CD4-positive, alpha-beta T cell treated with Interleukin-17A for 1 hour (primary cell): ENCODE measurements at regions not wholly inside any gene's neighbourhood (a gene's known extent, or its start where the extent isn't known, plus 50 kb on each side); places are given as distances from the start of the nearest gene placed in this dataset.
"Not testable (repeated sequence)": the region's sequence is repeated elsewhere in the genome, so short reads cannot be mapped to it uniquely, and the experiment has no call there.

Source experiments
- DNase-seq: peaks from one replicate; pipeline ENCODE4 v3.0.0-alpha.2; 2020

DNA sequence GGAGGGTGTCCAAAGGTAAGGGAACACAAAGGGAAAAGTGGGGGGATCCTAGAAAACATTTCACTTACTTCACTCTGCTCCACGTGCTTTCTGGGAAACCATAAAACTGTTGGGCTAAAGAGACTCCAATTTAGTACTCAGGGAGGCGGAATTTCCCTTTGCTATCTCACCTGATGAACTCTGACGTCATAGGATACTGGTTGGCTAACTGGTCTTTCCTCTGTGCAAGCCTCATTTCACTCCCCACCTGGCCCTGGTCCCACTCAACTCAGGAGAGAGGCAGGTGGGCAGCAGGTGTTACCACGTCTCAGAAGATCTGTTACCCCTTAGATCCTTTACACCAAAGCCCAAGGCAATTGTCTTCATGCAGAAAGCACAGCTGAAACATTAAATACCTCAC lies 51.8 kb upstream of the PMAIP1 start:
- DNase-seq: no peak

DNA sequence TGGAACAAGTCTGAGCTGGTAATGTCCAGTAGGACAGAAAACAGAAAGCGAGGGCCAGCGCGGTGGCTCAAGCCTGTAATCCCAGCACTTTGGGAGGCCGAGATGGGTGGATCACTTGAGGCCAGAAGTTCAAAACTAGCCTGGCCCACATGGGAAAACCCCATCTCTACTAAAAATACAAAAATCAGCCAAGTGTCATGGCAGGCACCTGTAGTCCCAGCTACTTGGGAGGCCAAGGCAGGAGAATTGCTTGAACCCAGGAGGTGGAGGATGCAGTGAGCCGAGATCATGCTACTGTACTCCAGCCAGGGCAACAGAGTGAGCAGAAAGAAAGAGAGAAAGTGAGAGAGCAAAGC lies 52.3 kb upstream of the PMAIP1 start:
- not testable (repeated sequence) for DNase-seq

- DNase-seq: no peak
Measured at GRCh38 chr18:59846814-59847490, 52.8 kb upstream of the PMAIP1 start.

DNA sequence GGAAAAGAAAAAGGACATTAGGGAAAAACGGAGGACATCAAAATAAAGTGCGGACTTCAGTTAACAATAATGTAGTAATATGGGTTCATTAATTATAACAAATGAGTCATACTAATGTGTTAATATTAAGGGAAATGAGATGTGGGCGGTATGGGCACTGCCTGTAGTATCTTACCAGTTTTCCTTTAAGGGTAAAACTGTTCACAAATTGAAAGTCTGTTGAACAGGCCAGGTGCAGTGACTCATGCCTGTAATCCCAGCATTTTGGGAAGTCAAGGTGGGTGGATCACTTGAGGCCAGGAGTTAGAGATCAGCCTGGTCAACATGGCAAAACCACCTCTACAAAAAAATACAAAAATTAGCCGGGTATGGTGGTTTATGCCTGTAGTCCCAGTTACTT lies 56.8 kb upstream of the PMAIP1 start:
- no peak for DNase-seq

DNA sequence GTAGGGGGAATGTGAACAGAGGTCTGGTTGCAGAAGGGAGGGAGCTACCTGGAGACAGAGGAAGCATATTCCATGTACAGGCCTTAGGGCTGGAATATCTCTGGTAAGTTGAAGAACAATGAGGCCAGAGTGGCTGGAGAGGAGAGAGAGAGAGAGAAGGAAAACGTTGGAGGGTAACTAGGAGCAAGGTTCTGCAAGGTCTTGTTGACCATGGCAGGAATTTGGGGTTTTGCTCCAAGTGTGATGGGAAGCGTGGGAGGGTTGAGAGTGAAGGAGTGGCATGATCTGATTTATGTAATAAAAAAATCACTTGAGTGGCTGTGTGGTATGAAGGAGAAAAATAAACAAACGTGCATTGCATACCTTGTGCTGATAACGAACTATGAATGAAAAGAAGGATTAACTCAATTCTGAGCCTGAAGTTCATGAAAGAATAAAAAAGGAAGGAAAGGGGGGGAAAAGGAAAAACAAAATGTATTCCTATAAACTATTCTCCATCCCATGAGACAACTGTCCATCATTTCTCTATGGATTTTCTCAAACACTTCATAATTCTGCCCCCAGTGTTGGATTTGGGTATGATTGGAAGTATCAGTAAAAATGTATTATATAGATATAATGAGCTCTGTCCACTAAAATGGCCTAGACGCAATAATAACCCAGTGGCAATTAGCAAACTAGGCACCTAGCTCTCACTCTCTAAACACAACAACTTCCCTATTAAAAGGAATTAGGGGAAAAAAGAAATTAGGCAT lies 59.7 kb upstream of the PMAIP1 start:
- no peak for DNase-seq

DNA sequence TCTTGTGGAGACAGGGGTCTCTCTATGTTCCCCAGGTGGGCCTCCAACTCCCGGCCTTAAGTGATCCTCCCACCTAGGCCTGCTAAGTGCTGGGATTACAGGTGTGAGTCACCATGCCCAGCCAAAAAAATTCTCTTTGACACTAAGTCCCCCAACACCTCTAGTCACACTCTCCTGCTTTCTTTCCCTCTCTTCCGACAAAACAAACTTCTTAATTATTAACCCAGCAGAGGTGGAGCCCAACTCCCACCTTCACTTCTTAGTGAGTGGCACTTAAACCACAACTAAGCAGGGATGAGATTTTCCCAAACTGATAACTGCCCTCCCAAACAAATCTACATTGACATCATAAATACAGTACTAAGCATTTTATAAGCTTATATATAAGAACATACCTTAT lies 60.5 kb upstream of the PMAIP1 start:
- DNase-seq: no peak

DNA sequence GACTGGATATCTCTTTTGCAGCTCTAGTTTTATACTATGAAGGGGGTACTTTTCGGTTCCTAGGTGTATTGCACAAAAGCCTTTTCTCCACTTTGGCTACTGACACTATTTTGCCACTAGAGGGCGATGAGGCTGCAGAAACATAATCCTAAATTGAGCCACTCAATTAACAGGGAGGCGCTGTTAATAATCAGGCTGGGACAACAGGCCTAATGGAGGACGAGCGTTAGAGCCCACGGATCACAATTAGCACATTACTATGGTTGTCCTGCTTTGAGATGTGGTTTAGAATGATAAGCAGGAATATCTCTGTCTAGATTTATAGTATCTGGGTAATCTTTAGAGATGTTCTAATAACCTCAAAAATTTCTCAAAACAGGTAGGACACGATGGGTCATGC lies 62.2 kb upstream of the PMAIP1 start:
- peak; percentile 75 for DNase-seq

- no peak for DNase-seq
Measured at GRCh38 chr18:59835605-59836379, 64.0 kb upstream of the PMAIP1 start.

DNA sequence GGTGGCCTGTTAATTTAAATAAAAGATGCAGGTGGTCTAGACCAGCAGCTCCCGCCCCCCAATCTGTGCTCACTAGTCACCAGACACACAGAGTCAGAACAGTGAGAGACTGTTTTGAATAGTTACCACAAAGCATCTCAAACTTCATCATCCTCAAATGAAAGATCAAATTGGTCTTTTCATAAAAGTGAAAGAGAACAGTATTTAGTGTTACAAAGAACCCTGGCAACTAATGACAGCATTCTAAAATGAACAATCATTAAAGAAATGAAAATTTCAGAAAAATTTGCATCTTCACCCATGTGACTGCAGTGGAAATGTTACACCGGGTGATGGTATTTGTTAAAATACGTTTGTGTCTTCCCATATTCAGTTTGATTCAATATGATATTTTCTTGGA lies 65.5 kb upstream of the PMAIP1 start:
- DNase-seq: no peak

- DNase-seq: no peak
Measured at GRCh38 chr18:59833785-59834184, 66.0 kb upstream of the PMAIP1 start.

- DNase-seq: peak; percentile 49
Measured at GRCh38 chr18:59823596-59824195, 76.1 kb upstream of the PMAIP1 start.

GRCh38 chr18:59822612-59823550 lies 76.9 kb upstream of the PMAIP1 start:
- no peak for DNase-seq

DNA sequence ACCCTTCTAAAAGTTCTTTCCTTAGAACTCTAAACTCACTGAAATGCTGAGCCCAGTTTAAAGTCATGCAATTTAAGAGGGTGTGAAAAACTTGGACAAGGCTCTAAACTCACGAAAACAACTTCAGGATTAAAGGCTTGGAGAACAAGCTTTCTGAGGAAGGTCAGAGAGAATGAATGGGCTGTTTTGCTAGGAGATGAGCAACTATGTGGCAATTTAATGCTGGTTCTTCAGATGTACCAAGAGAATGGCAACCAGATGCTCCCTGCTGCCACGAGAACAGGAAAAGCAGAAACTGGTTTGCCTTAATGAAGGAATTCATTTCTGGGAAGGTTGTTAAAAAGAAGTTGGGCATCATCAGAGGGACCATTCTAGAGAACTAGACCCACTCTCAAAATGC lies 77.8 kb upstream of the PMAIP1 start:
- DNase-seq: no peak

DNA sequence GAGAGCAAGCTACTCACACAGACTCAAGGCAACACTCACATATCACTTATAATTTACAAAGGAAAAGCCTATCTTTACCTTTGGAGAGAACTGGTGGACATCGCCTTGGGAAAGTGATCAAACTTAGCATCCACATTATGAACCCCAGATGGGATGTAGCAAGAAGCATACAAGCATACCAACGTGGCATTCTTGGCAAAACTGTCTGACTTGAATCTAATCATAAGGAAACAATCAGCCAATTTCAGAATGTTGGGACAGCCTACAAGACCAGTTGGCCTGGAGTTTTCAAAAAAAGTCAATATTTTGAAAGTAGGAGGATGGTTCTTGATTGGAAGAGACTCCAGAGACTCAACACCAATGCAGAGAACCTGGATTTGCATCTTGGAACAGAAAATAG lies 79.1 kb upstream of the PMAIP1 start:
- no peak for DNase-seq

DNA sequence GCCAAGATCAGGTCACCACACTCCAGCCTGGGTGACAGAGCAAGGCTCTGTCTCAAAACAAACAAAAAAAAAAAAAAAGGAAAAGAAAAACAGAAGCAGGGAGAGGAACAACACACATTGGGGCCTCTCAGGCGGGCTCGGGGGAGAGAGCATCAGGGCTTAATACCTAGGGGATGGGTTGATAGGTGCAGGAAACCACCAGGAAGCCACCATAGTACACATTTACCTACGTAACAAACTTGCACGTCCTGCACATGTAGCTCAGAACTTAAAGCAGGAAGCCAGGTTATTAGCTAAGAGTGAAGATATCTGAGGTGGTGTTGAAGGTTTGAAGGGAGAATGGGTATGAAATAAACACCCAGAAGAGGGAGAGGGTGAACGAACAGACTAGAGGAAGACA lies 81.0 kb upstream of the PMAIP1 start:
- DNase-seq: no peak

- no peak for DNase-seq
Measured at GRCh38 chr18:59814891-59815290, 84.9 kb upstream of the PMAIP1 start.

- no peak for DNase-seq
Measured at GRCh38 chr18:59813942-59814341, 85.9 kb upstream of the PMAIP1 start.

DNA sequence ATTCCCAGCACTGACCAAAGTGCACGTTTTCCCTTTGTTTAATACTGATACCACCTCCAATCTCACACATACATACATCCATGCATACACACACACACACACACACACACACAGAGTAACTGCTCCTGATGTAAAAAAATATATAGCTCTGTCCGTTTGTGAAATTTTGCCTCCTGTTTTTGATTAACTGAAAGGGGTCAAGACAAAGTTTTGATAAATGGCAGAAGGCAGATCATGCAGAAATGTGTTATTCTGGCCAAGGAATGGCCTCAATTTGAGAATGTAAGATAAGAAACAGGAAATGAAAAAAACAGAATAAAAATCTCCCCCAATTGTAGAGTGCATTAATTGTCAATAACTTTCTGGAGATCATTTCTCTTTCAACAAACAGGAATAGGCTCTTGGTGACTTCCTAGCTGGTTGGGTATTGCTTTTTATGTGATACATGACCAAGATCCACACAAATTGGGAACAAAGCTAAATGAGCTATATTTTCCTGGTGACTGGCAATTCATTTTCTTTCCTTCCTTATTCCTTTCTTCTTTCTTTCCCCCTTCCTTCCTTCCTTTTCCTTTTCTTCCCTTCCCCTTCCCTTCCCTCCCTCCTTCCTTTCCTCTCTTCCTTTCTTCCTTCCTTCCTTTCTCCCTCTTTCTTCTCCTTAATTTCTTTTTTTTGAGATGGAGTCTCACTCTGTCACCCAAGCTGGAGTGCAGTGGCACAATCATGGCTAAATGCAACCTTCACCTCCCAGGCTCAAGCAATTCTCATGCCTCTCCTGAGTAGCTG lies 88.9 kb upstream of the PMAIP1 start:
- DNase-seq: no peak

DNA sequence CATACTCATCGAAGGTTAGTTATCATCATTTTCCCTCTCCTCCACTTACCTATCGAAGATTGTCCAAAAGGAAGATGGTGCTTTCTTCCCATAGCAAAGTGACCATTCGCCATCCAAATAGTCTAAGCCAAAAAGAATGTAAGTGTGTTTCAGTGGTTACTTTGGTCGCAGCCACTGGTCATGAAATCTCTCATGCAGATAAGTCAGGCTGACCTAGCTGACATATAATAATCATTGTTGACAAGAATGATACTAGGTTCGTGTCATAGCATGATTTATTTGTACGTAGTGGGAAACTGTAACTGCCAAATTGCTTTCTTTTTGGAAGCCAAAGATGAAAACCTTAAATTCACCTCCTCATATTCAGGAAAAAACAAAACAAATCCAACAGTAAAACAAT lies 89.6 kb upstream of the PMAIP1 start:
- DNase-seq: no peak

- DNase-seq: peak; percentile 27
Measured at GRCh38 chr18:59802031-59802430, 97.8 kb upstream of the PMAIP1 start.

GRCh38 chr18:59801576-59801975 lies 98.2 kb upstream of the PMAIP1 start:
- DNase-seq: no peak

DNA sequence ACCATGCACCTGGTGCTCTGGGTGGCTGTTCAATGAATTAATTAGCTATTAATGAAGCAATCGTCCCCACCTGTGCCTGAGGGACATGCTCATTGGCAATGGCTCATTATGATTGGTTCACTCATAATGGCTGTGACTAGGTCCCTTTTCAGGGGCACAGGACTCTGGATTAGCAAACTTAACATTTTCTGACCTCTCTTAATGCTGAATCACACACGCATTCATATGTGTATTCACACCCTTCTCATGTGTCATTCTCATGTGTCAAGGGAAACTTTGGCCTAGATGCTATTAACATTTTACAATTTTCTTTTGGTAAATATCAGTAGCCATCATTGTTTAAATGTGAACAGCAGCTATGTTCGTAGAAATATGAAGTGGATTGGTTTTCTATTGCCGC lies 98.9 kb upstream of the PMAIP1 start:
- no peak for DNase-seq
